HepG2 (cell line): ENCODE measurements at regions not wholly inside any gene's neighbourhood (a gene's known extent, or its start where the extent isn't known, plus 50 kb on each side); places are given as distances from the start of the nearest gene placed in this dataset.

Experiments used
- ATAC-seq: fragments of 200-7000 bp; cut with Tn5 transposase; 3 replicates; pipeline ENCODE4 v1.9.1; 2020; ENCODE audit warnings: mild to moderate bottlenecking, moderate library complexity
- BruUV-seq: library from RNA; stranded (reverse); fragments of 400-500 nt; replicated peaks from 2 replicates; lab custom pipeline; 2021; lab: Mats Ljungman, UMichigan
- CTCF ChIA-PET: fragments of 300-600 bp; formaldehyde crosslinking; extraction: SDS; loops from one replicate; lab custom pipeline; 2021; ENCODE audit warnings: low total read pairs, inconsistent platforms, low intra/inter-chr PET ratio; lab: Yijun Ruan, JAX
- POLR2A ChIA-PET: fragments of 350-600 bp; sonication (Branson Sonifier 250); formaldehyde crosslinking; loops from one replicate; lab custom pipeline; 2020; ENCODE audit warnings: antibody characterized with exemption, inconsistent platforms; lab: Yijun Ruan, JAX
- DNase-seq: peaks from one replicate; pipeline ENCODE4 v3.0.0-alpha.2; 2015; ENCODE audit warnings: low spot score
- FAIRE-seq: peaks from 3 replicates; lab custom pipeline; 2011; peaks lifted over from hg19 to GRCh38; lab: Jason Lieb, UNC
- H2AFZ ChIP-seq: one replicate; pipeline ENCODE4 v1.6.1; 2011; ENCODE audit warnings: low read length, inconsistent platforms
- H3K27ac ChIP-seq: fragments of 300-600 bp; 3 replicates; pipeline ENCODE4 v1.8.0; 2011; ENCODE audit warnings: mixed run types, mild to moderate bottlenecking, mixed read lengths, low read length, inconsistent platforms; ENCODE audit not compliant: insufficient read depth; ENCODE audit errors: extremely low read length
- H3K27me3 ChIP-seq, 2 experiments: fragments of 200-600 bp in 1 of 2; 2 replicates in 1 of 2; 3 replicates in 1 of 2; pipeline versions ENCODE4 v1.6.0 to v1.8.0; 2011; ENCODE audit warnings: low read length in 2 of 2, mild to moderate bottlenecking in 2 of 2, moderate library complexity in 2 of 2, inconsistent platforms in 1 of 2; ENCODE audit not compliant: insufficient read depth in 2 of 2, control insufficient read depth in 1 of 2
- H3K36me3 ChIP-seq, 2 experiments: fragments of 200-600 bp in 1 of 2; replicated peaks in 1 of 2; 2 replicates in 1 of 2; 3 replicates in 1 of 2; pipeline versions ENCODE4 v1.5.1 to v1.8.0; 2011; ENCODE audit warnings: low read length in 2 of 2, inconsistent platforms in 1 of 2; ENCODE audit not compliant: insufficient read depth in 2 of 2, control insufficient read depth in 1 of 2
- H3K4me1 ChIP-seq: 2 replicates; pipeline ENCODE4 v1.5.1; 2012; ENCODE audit warnings: low read length, inconsistent platforms; ENCODE audit not compliant: insufficient read depth
- H3K4me2 ChIP-seq: 2 replicates; pipeline ENCODE4 v1.6.0; 2011; ENCODE audit warnings: low read depth, low read length, inconsistent platforms
- H3K4me3 ChIP-seq, 3 experiments: fragments of 200-600 bp in 1 of 3; sonication (generic), shearing (Covaris generic) in 1 of 3; replicated peaks in 1 of 3; 2 replicates each; pipeline ENCODE4 v1.5.1; 2011 to 2016; ENCODE audit warnings: low read length in 3 of 3, inconsistent platforms in 2 of 3, low read depth in 2 of 3, mild to moderate bottlenecking in 2 of 3, control low read depth in 1 of 3, mixed read lengths in 1 of 3; ENCODE audit not compliant: insufficient read depth in 1 of 3
- H3K79me2 ChIP-seq: one replicate; pipeline ENCODE4 v1.6.1; 2011; ENCODE audit warnings: low read length, inconsistent platforms; ENCODE audit not compliant: insufficient read depth
- H3K9ac ChIP-seq: 2 replicates; pipeline ENCODE4 v1.6.0; 2011; ENCODE audit warnings: mild to moderate bottlenecking, low read depth, low read length, inconsistent platforms; ENCODE audit not compliant: insufficient read depth
- H3K9me3 ChIP-seq: 2 replicates; pipeline ENCODE4 v1.5.1; 2012; ENCODE audit warnings: mild to moderate bottlenecking, low read length
- H4K20me1 ChIP-seq: 2 replicates; pipeline ENCODE4 v1.6.0; 2011; ENCODE audit warnings: inconsistent platforms, mild to moderate bottlenecking, low read length, moderate library complexity; ENCODE audit not compliant: insufficient read depth
- AGO2 ChIP-seq: fragments of 200-400 bp; formaldehyde crosslinking; optimal IDR thresholded peaks from 2 replicates; pipeline ENCODE3; 2017; ENCODE audit warnings: mild to moderate bottlenecking, low read depth, low read length, moderate library complexity
- ARID4A ChIP-seq: sonication (generic); formaldehyde crosslinking; IDR thresholded peaks from 2 replicates; pipeline ENCODE4 v1.5.0; 2020; ENCODE audit warnings: mild to moderate bottlenecking, missing genetic modification reagents, borderline replicate concordance
- EZH2 ChIP-seq: conservative IDR thresholded peaks from 2 replicates; pipeline ENCODE4 v1.6.1; 2012; ENCODE audit warnings: mild to moderate bottlenecking, low read depth, low read length, moderate library complexity
- FOXK1 ChIP-seq: sonication (generic); formaldehyde crosslinking; IDR thresholded peaks from 2 replicates; pipeline ENCODE4 v1.4.0; 2020; ENCODE audit warnings: low read depth, missing genetic modification reagents, borderline replicate concordance
- JUND ChIP-seq: sonication (generic); formaldehyde crosslinking; IDR thresholded peaks from 2 replicates; pipeline ENCODE4 v1.8.0; 2022; ENCODE audit warnings: mild to moderate bottlenecking, missing genetic modification reagents
- KDM4B ChIP-seq: sonication (generic); formaldehyde crosslinking; IDR thresholded peaks from 2 replicates; pipeline ENCODE4 v1.4.0; 2020; ENCODE audit warnings: missing genetic modification reagents
- PAX8 ChIP-seq: sonication (generic); formaldehyde crosslinking; IDR thresholded peaks from 2 replicates; pipeline ENCODE4 v1.8.0; 2022; ENCODE audit warnings: mild to moderate bottlenecking, missing genetic modification reagents, borderline replicate concordance
- PRPF4 ChIP-seq: fragments of 200-400 bp; formaldehyde crosslinking; IDR thresholded peaks from 2 replicates; pipeline ENCODE4 v1.6.1; 2016; ENCODE audit warnings: low read length, low read depth; ENCODE audit not compliant: poor library complexity, severe bottlenecking
- SATB2 ChIP-seq: sonication (generic); formaldehyde crosslinking; IDR thresholded peaks from 2 replicates; pipeline ENCODE4 v1.5.0; 2020; ENCODE audit warnings: missing genetic modification reagents
- SPEN ChIP-seq: sonication (generic); formaldehyde crosslinking; IDR thresholded peaks from 2 replicates; pipeline ENCODE4 v1.5.1; 2020; ENCODE audit warnings: low read depth, mild to moderate bottlenecking, missing genetic modification reagents
- ZNF235 ChIP-seq: sonication (generic); formaldehyde crosslinking; IDR thresholded peaks from 2 replicates; pipeline ENCODE4 v1.8.1; 2023; ENCODE audit warnings: mild to moderate bottlenecking, missing genetic modification reagents, borderline replicate concordance
- ZNF33A ChIP-seq: sonication (generic); formaldehyde crosslinking; IDR thresholded peaks from 2 replicates; pipeline ENCODE4 v1.5.1; 2020; ENCODE audit warnings: missing genetic modification reagents, mild to moderate bottlenecking, moderate library complexity, borderline replicate concordance
- ZNF619 ChIP-seq: sonication (generic); formaldehyde crosslinking; IDR thresholded peaks from 2 replicates; pipeline ENCODE4 v1.4.0; 2020; ENCODE audit warnings: mild to moderate bottlenecking, missing genetic modification reagents
- ZNF629 ChIP-seq: sonication (generic); formaldehyde crosslinking; conservative IDR thresholded peaks from 2 replicates; pipeline ENCODE4 v1.5.0; 2020; ENCODE audit warnings: missing genetic modification reagents
- ZXDC ChIP-seq: sonication (generic); formaldehyde crosslinking; IDR thresholded peaks from 2 replicates; pipeline ENCODE4 v1.5.0; 2020; ENCODE audit warnings: mild to moderate bottlenecking, missing genetic modification reagents
- in situ Hi-C: cut with HindIII; loops from 2 replicates; pipeline ENCODE4 v1.10.0; 2017; ENCODE audit warnings: low pct_unique_long_range_greater_than_20kb; ENCODE audit not compliant: extremely low pct_ligation_motif_present
- intact Hi-C: fragments of 100-400 bp; cut with micrococcal nuclease; formaldehyde crosslinking; loops from one replicate; pipeline ENCODE4 v1.10.0; 2022; ENCODE audit not compliant: unreplicated experiment

GRCh38 chr6:141451181-141451510, 681.6 kb upstream of the GJE1 start:
- no peaks in the 10 kb centered on the region for H4K20me1 ChIP-seq
- H3K9ac ChIP-seq = no peak overlapping the region
- intact Hi-C loops = no loop called here
- H3K27ac ChIP-seq = no peak overlapping the region
- peaks cover 0 to 4% of the 10 kb centered on the region in 2 experiments; a peak in 1 of 5 replicates for H3K27me3 ChIP-seq
- ATAC-seq = no peak
- no peak for FAIRE-seq
- H3K4me2 ChIP-seq = no peak overlapping the region
- CTCF ChIA-PET = no interaction called here
- no peaks in the 10 kb centered on the region for H3K9me3 ChIP-seq
- H3K36me3 ChIP-seq = no peaks in the 10 kb centered on the region
- H3K79me2 ChIP-seq = no peaks in the 10 kb centered on the region
- H2AFZ ChIP-seq = no peak overlapping the region
- TF ChIP-seq ZNF33A (CRISPR knock-in tag) (no peak), ZXDC (CRISPR knock-in tag) (no peak), SPEN (no peak), KDM4B (CRISPR knock-in tag) (no peak), EZH2 (no peak), SATB2 (CRISPR knock-in tag) (no peak), JUND (no peak), ZNF629 (CRISPR knock-in tag) (no peak), PAX8 (CRISPR knock-in tag) (no peak), ZNF235 (no peak), ZNF619 (CRISPR knock-in tag) (no peak), FOXK1 (no peak), PRPF4 (no peak), ARID4A (no peak), AGO2 (no peak)
- POLR2A ChIA-PET = no interaction called here
- no peaks in the 10 kb centered on the region for H3K4me1 ChIP-seq
- BruUV-seq = no TSS peak
- DNase-seq = no peak
- H3K4me3 ChIP-seq = no peak overlapping the region
- in situ Hi-C loops = no loop called here
